ENCODE measurements at regions not wholly inside any gene's neighbourhood (a gene's known extent, or its start where the extent isn't known, plus 50 kb on each side); places are given as distances from the start of the nearest gene placed in this dataset.
A peak's percentile ranks its signal among the peaks of the same experiment; 100 is the strongest.
"Not testable (repeated sequence)": the region's sequence is repeated elsewhere in the genome, so short reads cannot be mapped to it uniquely, and the experiment has no call there.

- DNase-seq (ENCODE audit: low read depth): no peak
Observed at GRCh38 chrX:7638078-7638710, 204.8 kb upstream of the VCX start.

GRCh38 chrX:7637066-7637465 lies 205.9 kb upstream of the VCX start:
- no peak for DNase-seq (ENCODE audit: low read depth)

- no peak for DNase-seq (ENCODE audit: low read depth)
Observed at GRCh38 chrX:7635604-7636003, 207.4 kb upstream of the VCX start.

- no peak for DNase-seq (ENCODE audit: low read depth)
Observed at GRCh38 chrX:7620560-7620959, 222.4 kb upstream of the VCX start.

- no peak for DNase-seq (ENCODE audit: low read depth)
Observed at GRCh38 chrX:7617994-7618393, 225.0 kb upstream of the VCX start.

- DNase-seq (ENCODE audit: low read depth): no peak
Observed at GRCh38 chrX:7614616-7615015, 228.4 kb upstream of the VCX start.

- not testable (repeated sequence) for DNase-seq (ENCODE audit: low read depth)
Observed at GRCh38 chrX:7608625-7609024, 234.3 kb upstream of the VCX start.

GRCh38 chrX:7606039-7606652 lies 236.8 kb upstream of the VCX start:
- DNase-seq (ENCODE audit: low read depth): no peak

GRCh38 chrX:7603387-7603786 lies 239.6 kb upstream of the VCX start:
- no peak for DNase-seq (ENCODE audit: low read depth)

- no peak for DNase-seq (ENCODE audit: low read depth)
Observed at GRCh38 chrX:7596822-7597221, 246.1 kb upstream of the VCX start.

GRCh38 chrX:7593370-7593769 lies 249.6 kb upstream of the VCX start:
- not testable (repeated sequence) for DNase-seq (ENCODE audit: low read depth)

- peak; percentile 22 for DNase-seq (ENCODE audit: low read depth)
Observed at GRCh38 chrX:7586126-7586525, 256.8 kb upstream of the VCX start.

- no peak for DNase-seq (ENCODE audit: low read depth)
Observed at GRCh38 chrX:7582191-7582590, 260.8 kb upstream of the VCX start.

GRCh38 chrX:7580127-7580526 lies 262.8 kb upstream of the VCX start:
- no peak for DNase-seq (ENCODE audit: low read depth)

- DNase-seq (ENCODE audit: low read depth): no peak
Observed at GRCh38 chrX:7574325-7574724, 268.6 kb upstream of the VCX start.

GRCh38 chrX:7570432-7571029 lies 272.4 kb upstream of the VCX start:
- no peak for DNase-seq (ENCODE audit: low read depth)

- no peak for DNase-seq (ENCODE audit: low read depth)
Observed at GRCh38 chrX:7568597-7568996, 274.4 kb upstream of the VCX start.

- no peak for DNase-seq (ENCODE audit: low read depth)
Observed at GRCh38 chrX:7568130-7568529, 274.8 kb upstream of the VCX start.

- no peak for DNase-seq (ENCODE audit: low read depth)
Observed at GRCh38 chrX:7552760-7553159, 290.2 kb upstream of the VCX start.

GRCh38 chrX:7546551-7547080 lies 296.4 kb upstream of the VCX start:
- DNase-seq (ENCODE audit: low read depth): no peak

GRCh38 chrX:7545564-7545963 lies 297.4 kb upstream of the VCX start:
- no peak for DNase-seq (ENCODE audit: low read depth)

- no peak for DNase-seq (ENCODE audit: low read depth)
Observed at GRCh38 chrX:7542587-7543380, 300.2 kb upstream of the VCX start.

GRCh38 chrX:7522860-7523259 lies 320.1 kb upstream of the VCX start:
- no peak for DNase-seq (ENCODE audit: low read depth)
